HG03460 (cell line): ENCODE measurements at regions not wholly inside any gene's neighbourhood (a gene's known extent, or its start where the extent isn't known, plus 50 kb on each side); places are given as distances from the start of the nearest gene placed in this dataset.

Experiments used
- ATAC-seq: cut with Tn5 transposase; IDR thresholded peaks from one replicate; pipeline ENCODE4 v1.9.1; 2021; ENCODE audit not compliant: unreplicated experiment

- ATAC-seq, result no peak
These were observed 1626.2 kb upstream of the PCDH20 start for GRCh38 chr13:63041640-63042414.

GRCh38 chr13:63026285-63026797 lies 1610.7 kb upstream of the PCDH20 start:
- no peak for ATAC-seq

GRCh38 chr13:63025741-63026140 lies 1610.1 kb upstream of the PCDH20 start:
- no peak for ATAC-seq

- no peak for ATAC-seq
These were observed 1608.8 kb upstream of the PCDH20 start for GRCh38 chr13:63024458-63024857.

- no peak for ATAC-seq
These were observed 1596.3 kb upstream of the PCDH20 start for GRCh38 chr13:63011996-63012395.

GRCh38 chr13:63010072-63010658 lies 1594.5 kb upstream of the PCDH20 start:
- no peak for ATAC-seq

- no peak for ATAC-seq
These were observed 1590.0 kb upstream of the PCDH20 start for GRCh38 chr13:63005625-63006024.

- no peak for ATAC-seq
These were observed 1582.0 kb upstream of the PCDH20 start for GRCh38 chr13:62997696-62998095.

GRCh38 chr13:62997038-62997599 lies 1581.5 kb upstream of the PCDH20 start:
- ATAC-seq, result no peak

- ATAC-seq, result no peak
These were observed 1558.2 kb upstream of the PCDH20 start for GRCh38 chr13:62973804-62974203.

GRCh38 chr13:62964522-62964921 lies 1548.9 kb upstream of the PCDH20 start:
- ATAC-seq, result no peak

- ATAC-seq, result no peak
These were observed 1545.1 kb upstream of the PCDH20 start for GRCh38 chr13:62960723-62961122.

- no peak for ATAC-seq
These were observed 1518.2 kb upstream of the PCDH20 start for GRCh38 chr13:62933809-62934208.

- ATAC-seq, result no peak
These were observed 1516.7 kb upstream of the PCDH20 start for GRCh38 chr13:62932256-62932883.

GRCh38 chr13:62931853-62932252 lies 1516.2 kb upstream of the PCDH20 start:
- ATAC-seq, result no peak

- no peak for ATAC-seq
These were observed 1508.7 kb upstream of the PCDH20 start for GRCh38 chr13:62924395-62924794.

GRCh38 chr13:62920159-62920558 lies 1504.5 kb upstream of the PCDH20 start:
- ATAC-seq, result no peak

GRCh38 chr13:62919491-62919890 lies 1503.8 kb upstream of the PCDH20 start:
- ATAC-seq, result no peak

GRCh38 chr13:62910541-62911060 lies 1495.0 kb upstream of the PCDH20 start:
- ATAC-seq, result no peak

- ATAC-seq, result no peak
These were observed 1492.7 kb upstream of the PCDH20 start for GRCh38 chr13:62908321-62908720.

GRCh38 chr13:62906896-62907295 lies 1491.2 kb upstream of the PCDH20 start:
- ATAC-seq, result no peak
